ENCODE measurements at regions not wholly inside any gene's neighbourhood (a gene's known extent, or its start where the extent isn't known, plus 50 kb on each side); places are given as distances from the start of the nearest gene placed in this dataset.
"Not testable (repeated sequence)": the region's sequence is repeated elsewhere in the genome, so short reads cannot be mapped to it uniquely, and the experiment has no call there.

DNA sequence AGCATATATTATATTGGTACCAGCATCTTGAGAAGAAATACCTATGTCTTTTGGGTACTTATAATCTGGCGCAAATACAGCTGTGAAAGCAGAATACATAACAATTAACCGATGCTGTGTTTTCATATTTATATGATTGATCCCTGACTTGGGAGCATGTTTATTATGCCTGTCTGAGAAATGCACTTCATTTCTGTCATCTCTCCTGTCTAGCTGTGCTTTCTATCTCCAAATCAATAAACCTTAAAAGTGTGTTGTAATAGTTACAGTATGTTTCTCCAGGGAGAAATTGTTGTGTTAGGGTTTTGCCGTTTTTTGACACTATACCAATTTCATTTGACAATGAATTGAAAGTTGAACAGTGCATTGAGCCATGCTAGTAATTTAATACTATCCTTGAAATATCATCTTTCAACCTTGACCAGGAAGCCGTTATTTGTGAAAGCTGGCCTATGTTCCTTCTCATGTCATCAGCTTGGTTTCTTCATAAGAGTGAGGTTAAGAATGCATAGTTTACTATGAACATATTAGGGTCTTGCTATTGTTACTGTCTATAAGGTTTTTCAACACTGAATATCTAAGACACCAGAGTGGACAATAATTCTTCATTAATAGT, 206.2 kb upstream of the PCDH18 start:
- Histone ChIP-seq H3K4me3 (ENCODE audit: low read depth, low read length) (no peak overlapping the region), H3K27ac (ENCODE audit: low read depth) (no peak overlapping the region), H3K4me1 (ENCODE audit: insufficient read depth) (no peaks in the 10 kb centered on the region), H3K36me3 (ENCODE audit: insufficient read depth) (no peaks in the 10 kb centered on the region)
- no peak for DNase-seq (ENCODE audit: extremely low spot score)
- WGBS: 87% methylated on average over 4 of the region's 4 CpGs

DNA sequence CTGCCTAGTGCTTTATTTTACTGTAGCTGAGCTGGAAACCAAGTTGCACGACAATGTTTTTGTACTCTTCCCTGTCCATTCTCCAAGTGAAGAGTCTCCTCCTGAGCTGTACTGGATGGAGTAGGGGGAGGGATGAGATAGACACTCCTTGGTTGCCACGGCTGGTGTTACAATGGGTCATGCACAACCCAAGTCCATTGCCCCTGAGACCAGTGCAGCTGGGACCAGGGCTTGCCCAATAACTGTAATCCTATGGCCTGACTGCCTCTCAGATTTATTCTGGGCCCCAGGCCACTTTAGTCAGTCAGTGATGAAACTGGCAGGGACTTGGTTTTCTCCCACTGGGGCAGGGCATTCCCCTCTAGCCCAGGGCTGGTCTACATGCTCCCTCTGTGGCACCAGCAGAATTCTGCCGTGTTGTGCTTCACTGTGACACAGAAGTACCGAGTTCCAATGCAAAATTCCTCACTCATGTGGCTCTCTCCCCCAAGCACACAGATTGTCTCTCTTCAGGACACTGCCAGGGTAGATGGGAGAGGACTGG, 203.3 kb upstream of the PCDH18 start:
- DNase-seq (ENCODE audit: extremely low spot score): no peak
- Histone ChIP-seq H3K4me1 (ENCODE audit: insufficient read depth) (no peaks in the 10 kb centered on the region), H3K4me3 (ENCODE audit: low read depth, low read length) (no peak overlapping the region), H3K27ac (ENCODE audit: low read depth) (no peak overlapping the region), H3K36me3 (ENCODE audit: insufficient read depth) (no peaks in the 10 kb centered on the region)
- WGBS: 93% methylated on average over 4 of the region's 4 CpGs

DNA sequence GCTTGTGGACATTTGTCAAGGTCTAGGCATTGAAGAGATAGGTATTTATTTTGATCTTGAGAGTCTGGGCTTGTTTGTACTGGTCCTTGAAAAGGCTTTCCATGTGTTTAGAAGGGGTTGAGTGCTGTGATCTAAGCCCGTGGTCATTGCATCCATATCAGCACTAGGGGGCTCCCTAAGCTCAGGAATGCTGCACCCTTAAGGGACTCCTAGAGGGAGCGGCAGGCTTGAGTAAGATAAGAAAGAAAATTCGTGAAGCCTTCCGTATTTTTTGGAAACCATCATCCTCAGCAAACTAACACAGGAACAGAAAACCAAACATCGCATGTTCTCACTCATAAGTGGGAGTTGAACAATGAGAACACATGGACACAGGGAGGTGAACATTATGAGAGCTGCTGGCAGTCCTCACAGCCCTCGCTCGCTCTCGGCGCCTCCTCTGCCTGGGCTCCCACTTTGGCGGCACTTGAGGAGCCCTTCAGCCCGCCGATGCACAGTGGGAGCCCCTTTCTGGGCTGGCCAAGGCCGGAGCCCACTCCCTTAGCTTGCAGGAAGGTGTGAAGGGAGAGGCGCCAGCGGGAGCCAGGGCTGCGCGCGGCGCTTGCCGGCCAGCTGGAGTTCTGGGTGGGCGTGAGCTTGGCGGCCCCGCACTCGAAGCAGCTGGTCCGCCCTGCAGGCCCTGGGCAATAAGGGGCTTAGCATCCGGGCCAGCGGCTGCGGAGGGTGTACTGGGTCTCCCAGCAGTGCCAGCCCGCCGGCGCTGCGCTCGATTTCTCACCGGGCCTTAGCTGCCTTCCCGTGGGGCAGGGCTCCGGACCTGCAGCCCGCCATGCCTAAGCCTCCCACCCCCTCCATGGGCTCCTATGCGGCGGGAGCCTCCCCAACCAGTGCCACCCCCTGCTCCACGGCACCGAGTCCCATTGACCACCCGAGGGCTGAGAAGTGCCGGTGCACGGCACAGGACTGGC, 201.2 kb upstream of the PCDH18 start:
- 92% methylated on average over 44 of the region's 44 CpGs for WGBS
- H3K27ac ChIP-seq (ENCODE audit: low read depth); H3K4me3 ChIP-seq (ENCODE audit: low read depth, low read length); H3K4me1 ChIP-seq (ENCODE audit: insufficient read depth); H3K36me3 ChIP-seq (ENCODE audit: insufficient read depth); DNase-seq (ENCODE audit: extremely low spot score): not testable (repeated sequence)

DNA sequence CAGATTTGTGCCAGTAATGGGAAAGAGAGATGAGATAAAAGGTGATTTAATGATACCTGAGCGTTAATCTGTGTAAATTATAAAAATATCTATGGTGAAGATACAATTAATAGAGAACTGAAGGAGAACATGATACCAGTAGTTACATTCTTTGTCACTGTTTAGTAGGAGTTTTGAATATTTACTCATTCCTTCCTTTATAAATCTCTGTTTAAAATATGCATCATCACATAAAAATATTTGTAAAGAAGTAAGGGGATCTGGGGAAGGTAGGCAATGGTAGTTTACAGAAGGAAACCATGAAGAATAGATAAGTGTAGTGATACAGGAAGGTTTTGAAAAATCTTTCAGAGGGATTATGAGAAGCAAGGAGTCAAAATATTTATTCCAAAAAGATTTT, 190.6 kb upstream of the PCDH18 start:
- Histone ChIP-seq H3K4me1 (ENCODE audit: insufficient read depth) (no peaks in the 10 kb centered on the region), H3K27ac (ENCODE audit: low read depth) (no peak overlapping the region), H3K4me3 (ENCODE audit: low read depth, low read length) (no peak overlapping the region), H3K36me3 (ENCODE audit: insufficient read depth) (no peaks in the 10 kb centered on the region)
- 72% methylated on average over 1 of the region's 1 CpG for WGBS
- no peak for DNase-seq (ENCODE audit: extremely low spot score)

DNA sequence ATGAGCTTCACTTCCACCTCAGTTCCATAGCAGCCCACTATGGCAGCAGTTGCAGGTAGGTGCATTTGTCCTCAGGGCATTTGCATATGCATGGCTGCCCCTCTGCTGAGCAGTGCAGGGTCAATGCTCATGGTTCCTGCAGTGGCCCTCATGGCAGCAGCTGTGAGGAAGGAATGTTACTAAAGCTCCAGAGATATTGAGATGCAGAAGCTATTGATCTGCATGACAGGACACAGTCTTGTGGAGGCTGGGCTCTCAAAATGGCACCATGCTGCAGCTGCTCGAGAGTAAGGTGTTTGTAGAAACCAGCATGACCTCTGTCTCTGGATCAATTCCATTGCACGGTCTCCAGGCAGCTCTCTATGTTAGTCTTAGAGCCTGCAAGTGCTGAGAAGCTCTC, 179.2 kb upstream of the PCDH18 start:
- 94% methylated on average over 2 of the region's 2 CpGs for WGBS
- Histone ChIP-seq H3K36me3 (ENCODE audit: insufficient read depth) (no peaks in the 10 kb centered on the region), H3K4me1 (ENCODE audit: insufficient read depth) (no peaks in the 10 kb centered on the region), H3K27ac (ENCODE audit: low read depth) (no peak overlapping the region), H3K4me3 (ENCODE audit: low read depth, low read length) (no peak overlapping the region)
- DNase-seq (ENCODE audit: extremely low spot score): no peak

DNA sequence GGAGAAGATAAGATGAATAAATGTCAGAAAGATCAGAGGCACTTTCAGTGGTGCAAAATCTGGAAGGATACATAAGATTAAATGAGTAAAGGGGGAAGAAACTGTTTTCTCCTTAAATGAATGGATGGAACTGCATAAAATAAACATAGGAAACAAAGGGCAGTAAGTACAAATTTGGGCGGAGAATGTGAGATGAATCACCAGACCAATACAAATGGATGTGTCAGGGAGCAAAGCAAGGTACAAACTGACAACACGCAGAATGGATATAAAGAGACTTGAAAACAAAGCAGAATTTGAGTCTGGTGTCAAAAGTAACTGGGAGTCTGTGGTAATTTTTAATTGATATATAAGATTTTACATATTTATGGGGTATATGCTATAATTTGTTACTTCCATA, 175.3 kb upstream of the PCDH18 start:
- H3K4me1 ChIP-seq (ENCODE audit: insufficient read depth): no peaks in the 10 kb centered on the region
- no peaks in the 10 kb centered on the region for H3K36me3 ChIP-seq (ENCODE audit: insufficient read depth)
- no peak for DNase-seq (ENCODE audit: extremely low spot score)
- no peak overlapping the region for H3K4me3 ChIP-seq (ENCODE audit: low read depth, low read length)
- WGBS: 65% methylated on average over 2 of the region's 2 CpGs
- H3K27ac ChIP-seq (ENCODE audit: low read depth): no peak overlapping the region

DNA sequence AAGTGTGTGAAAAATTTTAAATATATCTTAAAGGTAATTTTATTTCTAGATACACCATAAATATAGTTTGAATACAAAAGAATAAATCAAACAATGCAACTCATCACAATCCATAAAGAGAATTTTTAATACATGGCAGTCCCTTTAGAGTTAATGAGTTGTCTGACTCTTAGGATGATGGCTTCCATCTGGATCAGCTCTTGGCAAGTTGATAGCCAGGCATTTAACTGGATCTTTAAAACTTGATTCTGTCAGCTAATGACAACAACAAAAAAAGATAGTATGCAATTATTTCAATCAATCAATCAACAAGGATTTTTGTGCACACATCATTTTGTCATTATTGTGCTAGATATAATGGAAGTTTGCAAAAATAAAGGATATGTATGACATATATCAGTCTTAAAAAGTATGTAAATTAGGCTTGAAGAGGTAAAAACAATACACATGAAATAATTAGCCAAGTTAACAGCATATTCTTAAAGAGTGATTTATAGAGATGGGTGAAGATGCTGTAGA, 174.9 kb upstream of the PCDH18 start:
- Histone ChIP-seq H3K27ac (ENCODE audit: low read depth) (no peak overlapping the region), H3K36me3 (ENCODE audit: insufficient read depth) (no peaks in the 10 kb centered on the region), H3K4me1 (ENCODE audit: insufficient read depth) (no peaks in the 10 kb centered on the region), H3K4me3 (ENCODE audit: low read depth, low read length) (no peak overlapping the region)
- no peak for DNase-seq (ENCODE audit: extremely low spot score)

DNA sequence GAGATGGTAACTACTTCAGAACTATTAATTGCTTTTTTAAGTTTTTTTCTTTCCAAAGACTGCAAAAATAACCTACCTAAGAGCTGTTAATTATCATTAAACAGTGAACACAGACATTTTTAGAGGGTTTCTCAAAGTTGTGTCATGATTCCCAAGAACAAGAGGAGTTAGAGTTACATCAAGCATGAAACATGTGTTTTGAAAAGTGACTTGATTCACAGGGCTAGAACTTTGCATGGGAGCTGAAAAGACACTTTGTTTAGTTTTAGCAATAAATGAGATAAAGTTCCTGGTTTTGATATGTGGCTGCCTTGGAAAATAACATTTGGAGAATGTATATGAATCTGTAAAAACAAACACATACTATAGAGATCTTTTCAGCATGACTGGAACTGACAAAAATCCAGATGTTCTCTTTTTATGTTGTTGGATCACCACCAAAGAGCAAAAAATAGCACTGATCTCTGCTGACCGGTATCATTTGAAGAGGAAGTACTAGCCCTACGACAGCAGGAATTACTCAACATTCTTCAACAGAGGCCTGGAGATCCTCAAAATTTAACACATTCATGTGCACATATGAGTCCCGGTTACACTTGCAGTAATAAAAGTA, 173.0 kb upstream of the PCDH18 start:
- peak; percentile 77 for DNase-seq (ENCODE audit: extremely low spot score)
- Histone ChIP-seq H3K27ac (ENCODE audit: low read depth) (peak overlapping the region; percentile 38), H3K4me3 (ENCODE audit: low read depth, low read length) (no peak overlapping the region), H3K4me1 (ENCODE audit: insufficient read depth) (no peaks in the 10 kb centered on the region), H3K36me3 (ENCODE audit: insufficient read depth) (no peaks in the 10 kb centered on the region)
- WGBS: 4% methylated on average over 3 of the region's 3 CpGs

DNA sequence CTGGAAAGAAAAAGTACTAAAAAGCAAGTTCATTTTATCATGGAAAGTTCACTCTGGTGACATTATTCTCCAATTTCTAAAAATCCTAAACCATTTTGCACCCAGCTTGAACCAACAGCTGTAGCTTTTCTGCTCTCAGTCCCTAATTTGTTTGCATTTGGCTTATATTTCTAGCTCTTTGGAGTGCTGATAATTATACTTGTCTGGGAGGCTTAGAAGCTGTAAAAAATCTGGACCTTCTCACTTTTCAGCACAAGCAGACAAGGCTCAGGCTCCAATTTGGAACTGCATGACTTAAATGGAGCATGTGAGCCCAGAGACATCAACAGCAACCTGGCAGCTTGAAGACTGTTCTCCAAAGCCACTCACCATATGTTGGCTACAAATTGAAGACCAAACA, 170.9 kb upstream of the PCDH18 start:
- H3K4me1 ChIP-seq (ENCODE audit: insufficient read depth): no peaks in the 10 kb centered on the region

DNA sequence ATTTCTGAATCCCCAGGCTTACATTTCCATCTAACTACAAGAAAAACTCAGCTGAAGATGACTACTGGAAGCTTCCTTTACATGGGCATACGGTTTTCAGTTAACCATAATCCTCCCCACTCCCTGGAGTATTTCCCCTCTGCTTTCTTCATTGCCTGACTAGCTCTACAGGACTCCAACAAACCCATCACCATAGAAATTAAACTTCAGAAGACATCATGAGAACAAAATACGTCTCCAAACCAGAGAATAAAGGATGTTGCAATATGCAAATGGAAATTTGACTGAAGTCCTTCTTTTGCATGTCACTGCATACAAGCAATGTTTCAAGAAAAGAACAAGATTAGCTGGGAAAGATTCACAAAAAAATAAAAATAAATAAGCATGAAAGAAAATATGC, 170.2 kb upstream of the PCDH18 start:
- H3K4me3 ChIP-seq (ENCODE audit: low read depth, low read length): no peak overlapping the region
- no peak overlapping the region for H3K27ac ChIP-seq (ENCODE audit: low read depth)
- DNase-seq (ENCODE audit: extremely low spot score): no peak
- H3K36me3 ChIP-seq (ENCODE audit: insufficient read depth): no peaks in the 10 kb centered on the region
- 58% methylated on average over 2 of the region's 2 CpGs for WGBS
- H3K4me1 ChIP-seq (ENCODE audit: insufficient read depth): no peaks in the 10 kb centered on the region

More for the DNA sequence above, 170.9 kb upstream of the PCDH18 start:
- no peak overlapping the region for H3K27ac ChIP-seq (ENCODE audit: low read depth)
- H3K36me3 ChIP-seq (ENCODE audit: insufficient read depth): no peaks in the 10 kb centered on the region
- DNase-seq (ENCODE audit: extremely low spot score): peak; percentile 50
- no peak overlapping the region for H3K4me3 ChIP-seq (ENCODE audit: low read depth, low read length)

DNA sequence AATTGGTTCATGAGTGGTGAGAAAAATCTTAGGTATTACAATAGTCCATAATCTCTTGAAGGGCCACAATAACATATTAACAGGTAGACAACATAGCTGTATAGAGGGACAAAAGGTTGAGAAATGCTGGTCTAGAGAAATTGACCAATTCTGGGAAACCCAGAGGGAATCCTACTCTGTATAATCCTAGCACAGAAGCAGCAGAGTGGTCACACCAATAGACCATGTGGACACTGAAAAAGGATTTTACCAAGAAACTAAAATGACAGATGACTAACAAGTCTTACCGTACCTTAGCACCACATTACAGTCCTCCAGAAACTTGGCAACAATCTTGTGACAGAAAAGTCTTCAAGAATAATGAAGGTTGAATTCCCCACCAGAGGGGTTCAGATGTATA, 169.1 kb upstream of the PCDH18 start:
- Histone ChIP-seq H3K36me3 (ENCODE audit: insufficient read depth) (no peaks in the 10 kb centered on the region), H3K27ac (ENCODE audit: low read depth) (no peak overlapping the region), H3K4me1 (ENCODE audit: insufficient read depth) (no peaks in the 10 kb centered on the region), H3K4me3 (ENCODE audit: low read depth, low read length) (no peak overlapping the region)
- DNase-seq (ENCODE audit: extremely low spot score): no peak
- WGBS: 97% methylated on average over 1 of the region's 1 CpG

DNA sequence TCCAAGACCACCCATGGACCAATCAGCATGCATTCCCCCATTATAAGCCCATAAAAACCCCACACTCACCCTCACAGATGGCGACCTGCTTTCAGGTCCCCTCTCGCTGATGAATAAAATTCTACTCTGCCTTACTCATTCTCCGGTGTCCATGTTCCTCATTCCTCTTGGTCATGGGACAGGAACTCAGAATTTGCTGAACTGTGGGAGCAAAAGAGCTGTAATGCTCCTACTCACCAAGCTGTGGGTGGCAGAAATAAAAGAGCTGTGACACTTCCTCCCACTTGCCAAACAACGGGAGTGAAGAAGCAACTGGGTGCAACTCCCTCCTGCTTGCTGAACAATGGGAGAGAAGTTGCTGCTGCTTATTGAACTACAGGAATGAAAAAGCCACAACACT, 168.5 kb upstream of the PCDH18 start:
- H3K4me3 ChIP-seq (ENCODE audit: low read depth, low read length): no peak overlapping the region
- H3K36me3 ChIP-seq (ENCODE audit: insufficient read depth): no peaks in the 10 kb centered on the region
- 92% methylated on average over 4 of the region's 4 CpGs for WGBS
- no peaks in the 10 kb centered on the region for H3K4me1 ChIP-seq (ENCODE audit: insufficient read depth)
- H3K27ac ChIP-seq (ENCODE audit: low read depth): no peak overlapping the region
- no peak for DNase-seq (ENCODE audit: extremely low spot score)

DNA sequence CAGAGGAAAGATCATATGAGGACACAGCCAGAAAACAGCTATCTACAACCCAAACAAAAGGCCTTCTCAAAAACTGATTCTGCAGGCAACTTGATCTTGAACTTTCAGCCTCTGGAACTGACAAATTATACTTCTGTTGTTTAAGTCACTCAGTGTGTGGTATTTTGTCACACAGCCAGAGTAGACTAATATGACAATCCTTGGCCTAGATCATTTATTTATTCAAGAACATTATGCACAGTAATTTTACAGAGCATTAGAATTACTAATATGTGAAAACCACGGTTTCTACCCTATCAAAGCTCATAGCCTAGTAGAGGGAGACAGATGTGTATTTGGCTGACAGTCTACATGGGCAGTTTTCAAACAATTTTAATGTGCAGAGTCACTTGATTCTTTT, 167.8 kb upstream of the PCDH18 start:
- Histone ChIP-seq H3K36me3 (ENCODE audit: insufficient read depth) (no peaks in the 10 kb centered on the region), H3K27ac (ENCODE audit: low read depth) (no peak overlapping the region), H3K4me3 (ENCODE audit: low read depth, low read length) (no peak overlapping the region), H3K4me1 (ENCODE audit: insufficient read depth) (no peaks in the 10 kb centered on the region)
- DNase-seq (ENCODE audit: extremely low spot score): no peak
- WGBS: 19% methylated on average over 1 of the region's 1 CpG

DNA sequence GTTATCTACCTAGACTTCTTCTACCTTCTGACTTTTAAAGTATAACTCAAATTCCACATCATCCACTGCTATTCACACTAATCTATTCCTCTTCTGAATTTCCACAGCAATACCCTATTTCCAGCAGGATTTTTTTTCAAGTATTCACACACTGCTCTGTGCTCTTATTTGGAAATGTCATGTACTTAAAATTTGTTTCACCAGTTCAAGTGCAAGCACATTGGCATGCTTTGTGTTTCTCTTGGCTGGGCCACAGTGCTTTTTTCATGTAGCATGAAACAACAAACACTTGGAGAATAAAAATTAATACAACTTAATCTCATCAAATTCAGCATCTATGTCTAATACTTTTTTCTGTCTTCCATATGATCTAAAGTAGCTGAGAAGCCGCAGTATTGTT, 161.8 kb upstream of the PCDH18 start:
- no peak overlapping the region for H3K4me3 ChIP-seq (ENCODE audit: low read depth, low read length)
- no peak for DNase-seq (ENCODE audit: extremely low spot score)
- WGBS: 72% methylated on average over 1 of the region's 1 CpG
- H3K27ac ChIP-seq (ENCODE audit: low read depth): no peak overlapping the region
- H3K4me1 ChIP-seq (ENCODE audit: insufficient read depth): no peaks in the 10 kb centered on the region
- H3K36me3 ChIP-seq (ENCODE audit: insufficient read depth): no peaks in the 10 kb centered on the region
